ENCODE measurements at regions not wholly inside any gene's neighbourhood (a gene's known extent, or its start where the extent isn't known, plus 50 kb on each side); places are given as distances from the start of the nearest gene placed in this dataset.

DNA sequence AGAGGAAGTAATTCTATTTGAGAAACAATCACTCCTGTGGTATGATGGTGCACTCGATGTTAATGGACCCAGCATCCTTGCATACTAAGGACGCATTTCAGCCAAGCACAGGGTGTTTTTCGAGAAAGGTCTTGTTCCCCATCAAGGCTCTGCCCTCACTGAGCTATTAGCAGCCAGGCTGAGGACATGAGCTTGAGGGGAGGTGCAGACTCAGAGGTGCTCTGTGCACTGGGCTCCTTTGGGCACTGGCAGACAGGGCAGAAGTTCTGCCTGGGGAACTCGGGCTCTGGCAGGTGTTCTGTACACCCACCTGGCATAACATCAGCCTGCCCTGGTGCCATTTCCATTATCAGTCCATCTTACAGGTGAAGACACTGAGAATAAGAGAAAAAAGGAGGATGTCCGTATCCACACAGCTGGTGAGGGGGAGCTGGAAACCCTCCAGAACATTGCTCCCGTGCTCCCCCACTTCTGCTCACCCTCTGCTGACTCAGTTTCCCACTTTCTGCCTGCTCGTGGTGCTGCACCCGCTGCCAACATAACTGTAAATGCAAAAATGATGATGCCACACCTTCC is 92.7 kb upstream of the RET start:
- no peaks in the 10 kb centered on the region for H3K4me1 Mint-ChIP-seq
- H3K27ac Mint-ChIP-seq = no peak overlapping the region
- no peak for ATAC-seq (ENCODE audit: low read depth in 2 of 2)
- no peaks in the 10 kb centered on the region for H3K9me3 ChIP-seq (ENCODE audit: control insufficient read depth in 2 of 2, low read length in 2 of 2)
- no peaks in the 10 kb centered on the region for H3K9me3 Mint-ChIP-seq
- H3K4me1 ChIP-seq (ENCODE audit: control insufficient read depth, insufficient read depth, low read length, poor library complexity, severe bottlenecking) = no peaks in the 10 kb centered on the region
- no peak for DNase-seq
- no peak overlapping the region for H3K4me3 ChIP-seq (ENCODE audit: low read depth, low read length)
- no peaks in the 10 kb centered on the region for H3K36me3 Mint-ChIP-seq
- H3K27me3 ChIP-seq (ENCODE audit: control insufficient read depth, insufficient read depth, low read length) = no peaks in the 10 kb centered on the region
- no peaks in the 10 kb centered on the region for H3K36me3 ChIP-seq (ENCODE audit: control insufficient read depth, insufficient read depth, low read length)
- H3K27me3 Mint-ChIP-seq = no peaks in the 10 kb centered on the region
- H3K4me3 Mint-ChIP-seq = no peak overlapping the region
- no peak overlapping the region for H3K27ac ChIP-seq (ENCODE audit: insufficient read depth, low read length, poor library complexity, severe bottlenecking)

DNA sequence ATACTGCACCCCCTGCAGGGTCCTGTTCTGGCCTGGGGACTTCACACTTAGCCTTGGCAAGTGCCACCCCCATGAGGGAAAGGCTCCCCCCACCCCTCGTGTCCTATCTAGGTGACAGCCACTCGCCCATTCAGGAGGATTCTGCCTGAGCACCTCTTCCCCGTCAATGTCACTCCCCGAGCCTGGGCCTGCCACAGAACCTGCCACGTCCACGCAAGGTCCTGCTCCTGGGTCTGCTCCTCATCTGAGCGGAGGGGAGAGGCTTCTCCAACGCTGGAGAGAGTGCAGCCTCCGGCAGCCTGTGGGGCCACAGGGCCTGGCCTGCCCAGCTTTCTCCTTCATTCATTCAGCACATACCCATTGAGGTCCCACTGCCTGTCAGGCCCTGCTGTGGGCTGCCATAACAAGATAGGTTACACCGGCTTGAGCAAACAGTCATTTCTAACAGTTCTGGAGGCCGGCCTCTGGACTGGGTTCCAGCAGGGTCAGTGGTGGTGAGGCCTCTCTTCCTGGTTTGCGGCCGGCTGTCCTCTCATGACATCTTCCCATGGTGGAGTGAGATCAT is 92.0 kb upstream of the RET start:
- no peaks in the 10 kb centered on the region for H3K27me3 ChIP-seq (ENCODE audit: control insufficient read depth, insufficient read depth, low read length)
- no peaks in the 10 kb centered on the region for H3K9me3 ChIP-seq (ENCODE audit: control insufficient read depth in 2 of 2, low read length in 2 of 2)
- no peaks in the 10 kb centered on the region for H3K27me3 Mint-ChIP-seq
- H3K4me1 ChIP-seq (ENCODE audit: control insufficient read depth, insufficient read depth, low read length, poor library complexity, severe bottlenecking) = no peaks in the 10 kb centered on the region
- H3K9me3 Mint-ChIP-seq = no peaks in the 10 kb centered on the region
- DNase-seq (no peak), ATAC-seq (ENCODE audit: low read depth in 2 of 2) (no peak)
- H3K4me3 Mint-ChIP-seq = no peak overlapping the region
- H3K4me1 Mint-ChIP-seq = no peaks in the 10 kb centered on the region
- H3K36me3 ChIP-seq (ENCODE audit: control insufficient read depth, insufficient read depth, low read length) = no peaks in the 10 kb centered on the region
- no peaks in the 10 kb centered on the region for H3K36me3 Mint-ChIP-seq
- H3K27ac Mint-ChIP-seq = no peak overlapping the region
- H3K27ac ChIP-seq (ENCODE audit: insufficient read depth, low read length, poor library complexity, severe bottlenecking) = no peak overlapping the region
- H3K4me3 ChIP-seq (ENCODE audit: low read depth, low read length) = no peak overlapping the region

GRCh38 chr10:42985436-42986316 is 91.2 kb upstream of the RET start:
- no peaks in the 10 kb centered on the region for H3K4me1 ChIP-seq (ENCODE audit: control insufficient read depth, insufficient read depth, low read length, poor library complexity, severe bottlenecking)
- Mint-ChIP-seq H3K9me3 (no peaks in the 10 kb centered on the region), H3K4me3 (no peak overlapping the region), H3K27ac (peak overlapping the region in 1 of 3 donors; percentile 48), H3K36me3 (no peaks in the 10 kb centered on the region), H3K4me1 (no peaks in the 10 kb centered on the region), H3K27me3 (no peaks in the 10 kb centered on the region)
- H3K4me3 ChIP-seq (ENCODE audit: low read depth, low read length) = no peak overlapping the region
- H3K9me3 ChIP-seq (ENCODE audit: control insufficient read depth in 2 of 2, low read length in 2 of 2) = no peaks in the 10 kb centered on the region
- no peak for DNase-seq
- H3K27me3 ChIP-seq (ENCODE audit: control insufficient read depth, insufficient read depth, low read length) = no peaks in the 10 kb centered on the region
- H3K27ac ChIP-seq (ENCODE audit: insufficient read depth, low read length, poor library complexity, severe bottlenecking) = no peak overlapping the region
- no peaks in the 10 kb centered on the region for H3K36me3 ChIP-seq (ENCODE audit: control insufficient read depth, insufficient read depth, low read length)
- ATAC-seq (ENCODE audit: low read depth in 2 of 2) = no peak

DNA sequence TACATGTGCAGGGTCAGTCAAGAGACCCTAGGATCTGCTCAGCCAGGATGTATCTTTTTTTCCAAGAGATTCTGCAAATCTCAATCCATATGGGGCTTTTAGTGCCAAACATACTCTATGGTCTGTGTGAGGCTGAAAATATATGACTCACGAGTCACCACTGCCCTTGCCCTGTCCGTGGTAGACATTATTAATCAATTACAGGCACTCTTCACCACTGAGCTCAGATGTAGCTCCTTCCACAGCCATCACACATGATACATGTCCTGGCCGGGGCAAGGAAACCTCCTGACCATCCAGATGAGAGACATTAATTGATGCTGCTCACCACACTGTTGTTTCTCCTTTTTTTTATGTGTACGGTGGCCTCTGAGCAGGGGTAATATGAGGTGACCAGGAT is 90.2 kb upstream of the RET start:
- Mint-ChIP-seq H3K4me3 (peak overlapping the region in 1 of 4 donors; percentile 47), H3K27me3 (no peaks in the 10 kb centered on the region), H3K27ac (peak overlapping the region in 1 of 3 donors; percentile 77), H3K36me3 (no peaks in the 10 kb centered on the region), H3K4me1 (no peaks in the 10 kb centered on the region), H3K9me3 (no peaks in the 10 kb centered on the region)
- H3K27me3 ChIP-seq (ENCODE audit: control insufficient read depth, insufficient read depth, low read length) = no peaks in the 10 kb centered on the region
- DNase-seq (no peak), ATAC-seq (ENCODE audit: low read depth in 2 of 2) (peak in 1 of 2 donors; percentile 12)
- H3K27ac ChIP-seq (ENCODE audit: insufficient read depth, low read length, poor library complexity, severe bottlenecking) = no peak overlapping the region
- H3K4me3 ChIP-seq (ENCODE audit: low read depth, low read length) = no peak overlapping the region
- H3K9me3 ChIP-seq (ENCODE audit: control insufficient read depth in 2 of 2, low read length in 2 of 2) = no peaks in the 10 kb centered on the region
- no peaks in the 10 kb centered on the region for H3K36me3 ChIP-seq (ENCODE audit: control insufficient read depth, insufficient read depth, low read length)
- no peaks in the 10 kb centered on the region for H3K4me1 ChIP-seq (ENCODE audit: control insufficient read depth, insufficient read depth, low read length, poor library complexity, severe bottlenecking)

DNA sequence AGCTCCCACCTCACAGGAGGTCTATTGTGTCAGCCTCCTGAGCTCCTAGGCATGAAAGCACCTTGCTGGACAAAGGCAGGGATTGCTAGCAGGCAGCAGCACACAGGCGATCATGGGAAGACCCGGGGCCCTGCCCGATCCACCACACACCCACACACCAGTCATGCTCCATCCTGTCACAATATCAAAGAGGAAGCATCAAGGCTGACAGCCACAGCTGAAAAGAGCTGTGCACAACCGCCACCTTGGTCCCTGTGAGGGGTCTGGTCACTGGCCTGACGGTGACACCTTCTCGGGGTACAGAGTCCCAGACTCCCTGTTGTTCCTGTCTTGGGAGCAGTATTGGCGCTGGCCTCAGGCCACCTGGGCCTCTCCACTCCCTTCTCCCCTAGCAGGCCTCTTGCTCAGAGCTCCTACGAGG is 89.7 kb upstream of the RET start:
- Histone ChIP-seq H3K27ac (ENCODE audit: insufficient read depth, low read length, poor library complexity, severe bottlenecking) (no peak overlapping the region), H3K4me1 (ENCODE audit: control insufficient read depth, insufficient read depth, low read length, poor library complexity, severe bottlenecking) (no peaks in the 10 kb centered on the region), H3K36me3 (ENCODE audit: control insufficient read depth, insufficient read depth, low read length) (no peaks in the 10 kb centered on the region), H3K4me3 (ENCODE audit: low read depth, low read length) (no peak overlapping the region), H3K27me3 (ENCODE audit: control insufficient read depth, insufficient read depth, low read length) (no peaks in the 10 kb centered on the region), H3K9me3 (ENCODE audit: control insufficient read depth in 2 of 2, low read length in 2 of 2) (no peaks in the 10 kb centered on the region)
- Mint-ChIP-seq H3K36me3 (no peaks in the 10 kb centered on the region), H3K27me3 (no peaks in the 10 kb centered on the region), H3K4me3 (no peak overlapping the region), H3K27ac (no peak overlapping the region), H3K9me3 (no peaks in the 10 kb centered on the region), H3K4me1 (no peaks in the 10 kb centered on the region)
- DNase-seq = no peak
- ATAC-seq (ENCODE audit: low read depth in 2 of 2) = no peak

- Mint-ChIP-seq H3K27ac (no peak overlapping the region), H3K4me1 (no peaks in the 10 kb centered on the region), H3K9me3 (no peaks in the 10 kb centered on the region), H3K4me3 (no peak overlapping the region), H3K36me3 (no peaks in the 10 kb centered on the region), H3K27me3 (no peaks in the 10 kb centered on the region)
- no peaks in the 10 kb centered on the region for H3K9me3 ChIP-seq (ENCODE audit: control insufficient read depth in 2 of 2, low read length in 2 of 2)
- no peak overlapping the region for H3K4me3 ChIP-seq (ENCODE audit: low read depth, low read length)
- H3K36me3 ChIP-seq (ENCODE audit: control insufficient read depth, insufficient read depth, low read length) = no peaks in the 10 kb centered on the region
- DNase-seq (no peak), ATAC-seq (ENCODE audit: low read depth in 2 of 2) (no peak)
- no peak overlapping the region for H3K27ac ChIP-seq (ENCODE audit: insufficient read depth, low read length, poor library complexity, severe bottlenecking)
- no peaks in the 10 kb centered on the region for H3K27me3 ChIP-seq (ENCODE audit: control insufficient read depth, insufficient read depth, low read length)
- H3K4me1 ChIP-seq (ENCODE audit: control insufficient read depth, insufficient read depth, low read length, poor library complexity, severe bottlenecking) = no peaks in the 10 kb centered on the region
These were observed 89.3 kb upstream of the RET start for GRCh38 chr10:42987575-42987974.

GRCh38 chr10:42988069-42988468 is 88.8 kb upstream of the RET start:
- Histone ChIP-seq H3K27me3 (ENCODE audit: control insufficient read depth, insufficient read depth, low read length) (no peaks in the 10 kb centered on the region), H3K27ac (ENCODE audit: insufficient read depth, low read length, poor library complexity, severe bottlenecking) (no peak overlapping the region), H3K4me3 (ENCODE audit: low read depth, low read length) (no peak overlapping the region), H3K36me3 (ENCODE audit: control insufficient read depth, insufficient read depth, low read length) (no peaks in the 10 kb centered on the region), H3K4me1 (ENCODE audit: control insufficient read depth, insufficient read depth, low read length, poor library complexity, severe bottlenecking) (no peaks in the 10 kb centered on the region), H3K9me3 (ENCODE audit: control insufficient read depth in 2 of 2, low read length in 2 of 2) (no peaks in the 10 kb centered on the region)
- H3K27ac Mint-ChIP-seq = no peak overlapping the region
- H3K4me3 Mint-ChIP-seq = no peak overlapping the region
- no peak for DNase-seq
- no peaks in the 10 kb centered on the region for H3K4me1 Mint-ChIP-seq
- H3K36me3 Mint-ChIP-seq = no peaks in the 10 kb centered on the region
- no peak for ATAC-seq (ENCODE audit: low read depth in 2 of 2)
- no peaks in the 10 kb centered on the region for H3K27me3 Mint-ChIP-seq
- no peaks in the 10 kb centered on the region for H3K9me3 Mint-ChIP-seq

Measured in CD4-positive, CD25-positive, alpha-beta regulatory T cell (primary cell).